Heart left ventricle (tissue), 13 donors: ENCODE measurements at regions not wholly inside any gene's neighbourhood (a gene's known extent, or its start where the extent isn't known, plus 50 kb on each side); places are given as distances from the start of the nearest gene placed in this dataset.

Experiments used
- POLR2A ChIP-seq, 2 donors: fragments of 450-650 bp; IDR thresholded peaks; one replicate each; pipeline ENCODE4 v1.6.1; 2017; ENCODE audit warnings: antibody characterized with exemption in 2 of 2, mild to moderate bottlenecking in 2 of 2, moderate library complexity in 2 of 2
- TF ChIP-seq, protein P1 (sequence below), 12 donors: fragments of 200-600 bp; sonication (generic) in 4 of 12; IDR thresholded peaks; one replicate each; pipeline versions ENCODE4 v1.5.0 to v1.8.0; 2018 to 2022; ENCODE audit warnings: antibody characterized with exemption in 12 of 12, mild to moderate bottlenecking in 5 of 12
- donor health status: ischemic (EF 13 %, LVEDD 7.1; RV severe dilation, severe dysfunction).
- donor health status: DM: no; HTN: yes; CAD: no.
- donor health status: DM: no; HTN: no; CAD: no.
- donor health status: ischemic (EF 25% LVEDD 6.9; RV normal size, moderate dysfunction).
- donor health status: ischemic (EF 25% LVEDD 5.7; RV mildly dilated, moderate dysfunction).
- donor health status: ischemic (EF 35%, LVEDD 5.7; RV mildly dilated, moderate dysfunction).
- donor health status: nonischemic (EF 11% LVEDD 7.7; RV severe dilation, severe dysfunction).
- donor health status: DM: yes; HTN: yes; CAD: no.
- donor health status: PGD.
- donor health status: ischemic (EF 29% LVEDD 5.4; RV normal size, mild dysfunction).
- donor health status: nonischemic (EF 23%, LVEDD 6.1; RV moderate dilation, normal function).

DNA sequence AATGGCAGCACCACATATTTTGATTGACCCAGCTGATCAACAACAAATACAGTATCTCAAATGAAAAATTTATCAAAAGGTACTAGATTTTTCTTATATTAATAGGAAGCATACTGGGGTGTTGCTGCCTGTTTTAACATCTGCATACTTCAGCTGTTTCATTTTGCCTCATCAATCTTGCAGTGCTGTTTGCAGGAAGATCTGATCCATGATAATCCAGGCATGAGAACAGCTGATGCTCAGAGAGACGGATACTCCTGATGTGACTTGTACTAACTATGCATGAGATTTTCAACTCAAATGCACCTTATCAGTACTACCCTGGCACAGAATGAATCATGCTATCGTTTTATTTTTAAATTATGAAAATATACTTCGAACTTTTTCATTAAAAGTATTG is 2136.8 kb downstream of the PCDH9 start:
- TF ChIP-seq, protein P1, sequence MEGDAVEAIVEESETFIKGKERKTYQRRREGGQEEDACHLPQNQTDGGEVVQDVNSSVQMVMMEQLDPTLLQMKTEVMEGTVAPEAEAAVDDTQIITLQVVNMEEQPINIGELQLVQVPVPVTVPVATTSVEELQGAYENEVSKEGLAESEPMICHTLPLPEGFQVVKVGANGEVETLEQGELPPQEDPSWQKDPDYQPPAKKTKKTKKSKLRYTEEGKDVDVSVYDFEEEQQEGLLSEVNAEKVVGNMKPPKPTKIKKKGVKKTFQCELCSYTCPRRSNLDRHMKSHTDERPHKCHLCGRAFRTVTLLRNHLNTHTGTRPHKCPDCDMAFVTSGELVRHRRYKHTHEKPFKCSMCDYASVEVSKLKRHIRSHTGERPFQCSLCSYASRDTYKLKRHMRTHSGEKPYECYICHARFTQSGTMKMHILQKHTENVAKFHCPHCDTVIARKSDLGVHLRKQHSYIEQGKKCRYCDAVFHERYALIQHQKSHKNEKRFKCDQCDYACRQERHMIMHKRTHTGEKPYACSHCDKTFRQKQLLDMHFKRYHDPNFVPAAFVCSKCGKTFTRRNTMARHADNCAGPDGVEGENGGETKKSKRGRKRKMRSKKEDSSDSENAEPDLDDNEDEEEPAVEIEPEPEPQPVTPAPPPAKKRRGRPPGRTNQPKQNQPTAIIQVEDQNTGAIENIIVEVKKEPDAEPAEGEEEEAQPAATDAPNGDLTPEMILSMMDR (IDR thresholded peaks at IDR 0.05): no peak
- no peak for TF ChIP-seq POLR2A (IDR thresholded peaks at IDR 0.05)
